Neural crest cell (in vitro differentiated cells): ENCODE measurements at regions not wholly inside any gene's neighbourhood (a gene's known extent, or its start where the extent isn't known, plus 50 kb on each side); places are given as distances from the start of the nearest gene placed in this dataset.

Source experiments
- DNase-seq: peaks from one replicate; pipeline ENCODE4 v3.0.0; 2021; ENCODE audit warnings: low read depth, mixed read lengths, low spot score
- H3K27ac Mint-ChIP-seq: one replicate; pipeline ENCODE4 v1.8.0; 2021; ENCODE audit warnings: mild to moderate bottlenecking, mixed read lengths; ENCODE audit not compliant: unreplicated experiment
- H3K27me3 Mint-ChIP-seq: 2 replicates; pipeline ENCODE4 v1.8.0; 2021; ENCODE audit warnings: low read depth, mild to moderate bottlenecking, mixed read lengths
- H3K36me3 Mint-ChIP-seq: 2 replicates; pipeline ENCODE4 v1.8.0; 2021; ENCODE audit warnings: low read depth, mild to moderate bottlenecking, mixed read lengths
- H3K4me1 Mint-ChIP-seq: 2 replicates; pipeline ENCODE4 v1.8.0; 2021; ENCODE audit warnings: mixed read lengths
- H3K4me3 Mint-ChIP-seq: one replicate; pipeline ENCODE4 v1.8.0; 2021; ENCODE audit warnings: mild to moderate bottlenecking, mixed read lengths
- H3K9me3 Mint-ChIP-seq: 2 replicates; pipeline ENCODE4 v1.8.0; 2021; ENCODE audit warnings: mixed read lengths
- TF ChIP-seq, protein P1 (sequence below): fragments of 200-600 bp; sonication (generic); conservative IDR thresholded peaks from 2 replicates; pipeline ENCODE4 v1.5.0; 2021; ENCODE audit warnings: antibody characterized with exemption, mild to moderate bottlenecking

DNA sequence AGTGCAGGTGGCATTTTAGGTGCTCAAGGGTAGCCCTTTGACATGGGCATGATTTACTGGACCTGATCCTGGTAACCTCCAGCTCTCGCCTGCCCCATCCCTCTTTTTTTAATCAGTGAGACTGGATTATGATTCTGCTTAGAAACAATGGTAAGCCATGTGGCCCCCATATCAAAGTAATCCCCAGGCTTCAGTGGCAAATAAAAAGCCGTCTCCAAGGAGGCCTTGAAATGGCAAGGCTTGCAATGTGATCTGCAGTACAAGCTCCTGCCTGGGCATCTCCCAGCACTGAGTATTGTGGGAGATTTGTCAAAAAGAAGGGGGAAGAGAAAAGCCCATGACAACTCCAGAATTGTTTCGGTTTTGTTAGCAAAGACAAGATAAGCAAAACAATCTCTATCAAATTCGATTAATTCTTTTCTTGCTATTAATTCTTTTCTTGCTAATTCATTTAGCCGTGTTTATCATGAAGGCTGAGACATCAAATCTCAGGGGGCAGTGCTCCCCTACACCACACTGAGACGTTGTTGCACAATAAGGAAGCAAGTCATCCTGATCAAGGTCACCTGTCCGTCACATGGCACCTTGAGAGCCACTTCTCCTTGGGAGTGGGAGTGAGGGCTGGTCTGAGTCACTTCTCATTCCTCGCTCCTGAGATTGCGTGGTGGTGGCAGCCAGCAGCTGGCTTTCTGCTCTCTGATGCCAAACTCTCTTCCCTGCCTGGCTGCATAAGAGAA is 312.7 kb upstream of the GATB start:
- Mint-ChIP-seq H3K9me3 (peaks cover 2% of the 10 kb centered on the region), H3K4me3 (no peak overlapping the region), H3K27me3 (no peaks in the 10 kb centered on the region), H3K36me3 (no peaks in the 10 kb centered on the region), H3K27ac (no peak overlapping the region), H3K4me1 (no peaks in the 10 kb centered on the region)
- TF ChIP-seq, protein P1, sequence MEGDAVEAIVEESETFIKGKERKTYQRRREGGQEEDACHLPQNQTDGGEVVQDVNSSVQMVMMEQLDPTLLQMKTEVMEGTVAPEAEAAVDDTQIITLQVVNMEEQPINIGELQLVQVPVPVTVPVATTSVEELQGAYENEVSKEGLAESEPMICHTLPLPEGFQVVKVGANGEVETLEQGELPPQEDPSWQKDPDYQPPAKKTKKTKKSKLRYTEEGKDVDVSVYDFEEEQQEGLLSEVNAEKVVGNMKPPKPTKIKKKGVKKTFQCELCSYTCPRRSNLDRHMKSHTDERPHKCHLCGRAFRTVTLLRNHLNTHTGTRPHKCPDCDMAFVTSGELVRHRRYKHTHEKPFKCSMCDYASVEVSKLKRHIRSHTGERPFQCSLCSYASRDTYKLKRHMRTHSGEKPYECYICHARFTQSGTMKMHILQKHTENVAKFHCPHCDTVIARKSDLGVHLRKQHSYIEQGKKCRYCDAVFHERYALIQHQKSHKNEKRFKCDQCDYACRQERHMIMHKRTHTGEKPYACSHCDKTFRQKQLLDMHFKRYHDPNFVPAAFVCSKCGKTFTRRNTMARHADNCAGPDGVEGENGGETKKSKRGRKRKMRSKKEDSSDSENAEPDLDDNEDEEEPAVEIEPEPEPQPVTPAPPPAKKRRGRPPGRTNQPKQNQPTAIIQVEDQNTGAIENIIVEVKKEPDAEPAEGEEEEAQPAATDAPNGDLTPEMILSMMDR = no peak
- no peak for DNase-seq

DNA sequence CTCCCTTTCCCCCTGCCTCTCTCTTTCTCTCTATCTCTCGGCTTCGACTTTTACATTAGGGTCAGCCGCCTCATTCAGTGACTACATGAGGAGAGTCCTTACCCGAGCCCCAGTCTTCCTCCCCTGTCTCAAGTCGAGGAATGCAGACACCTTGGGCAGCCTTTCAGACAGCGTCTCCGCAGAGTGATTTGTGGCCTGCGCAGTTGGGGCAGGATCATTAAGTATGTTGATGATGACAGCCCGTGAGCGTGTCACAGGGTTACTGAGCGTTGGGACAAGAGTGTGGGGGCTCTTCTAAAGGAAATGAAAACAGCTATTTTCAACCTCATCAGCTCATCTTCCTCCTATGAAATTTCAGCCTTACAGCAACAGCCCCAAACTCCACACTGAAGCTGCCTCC is 312.1 kb upstream of the GATB start:
- Mint-ChIP-seq H3K27me3 (no peaks in the 10 kb centered on the region), H3K4me3 (no peak overlapping the region), H3K9me3 (peaks cover 2% of the 10 kb centered on the region), H3K36me3 (no peaks in the 10 kb centered on the region), H3K4me1 (no peaks in the 10 kb centered on the region), H3K27ac (peak overlapping the region; percentile 27)
- TF ChIP-seq, protein P1 = no peak
- no peak for DNase-seq

DNA sequence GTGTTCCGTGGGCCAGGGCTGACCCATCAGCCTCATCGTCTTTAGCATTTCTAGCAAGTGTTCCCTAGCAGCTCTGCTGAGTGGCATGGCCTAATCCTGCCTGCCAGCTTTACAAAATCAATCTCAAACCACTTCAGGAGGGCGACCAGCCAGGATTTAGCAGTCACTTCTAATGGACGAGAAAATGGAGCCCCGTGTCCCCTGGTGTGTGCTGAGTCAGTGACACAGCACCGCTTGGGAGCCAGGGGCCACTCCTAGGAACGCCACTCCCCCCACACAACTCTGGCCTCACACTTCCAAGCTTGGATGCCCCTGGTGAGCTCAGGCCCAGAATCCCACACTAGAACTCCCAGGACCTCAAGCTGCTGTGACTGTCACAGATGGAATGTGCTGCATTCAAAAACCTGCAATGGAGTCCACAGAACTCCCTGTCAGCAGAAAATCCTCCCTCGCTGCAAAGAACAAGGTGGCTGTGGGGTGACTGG is 311.2 kb upstream of the GATB start:
- Mint-ChIP-seq H3K4me3 (no peak overlapping the region), H3K4me1 (no peaks in the 10 kb centered on the region), H3K9me3 (peaks cover 2% of the 10 kb centered on the region), H3K36me3 (no peaks in the 10 kb centered on the region), H3K27me3 (no peaks in the 10 kb centered on the region), H3K27ac (no peak overlapping the region)
- no peak for DNase-seq
- TF ChIP-seq, protein P1 = no peak

DNA sequence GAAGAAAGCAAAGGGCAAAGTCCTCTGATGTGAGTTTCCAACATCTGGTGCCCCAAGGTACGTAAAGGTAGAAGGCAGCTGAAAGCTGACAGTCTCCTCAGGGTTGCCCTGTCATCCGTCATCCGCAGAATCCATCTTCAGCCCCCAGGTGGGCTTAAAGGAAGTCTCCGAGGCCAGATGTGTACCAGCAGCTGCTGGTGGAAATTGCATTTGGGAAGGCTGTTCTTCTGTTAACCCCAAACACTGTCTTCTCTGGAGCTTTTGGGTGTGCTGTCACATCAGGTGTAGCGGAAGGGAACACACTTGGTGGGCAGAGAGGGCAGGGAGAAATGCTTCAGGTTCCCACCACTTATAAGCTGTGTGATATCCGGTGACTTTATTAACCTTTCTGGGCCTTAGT is 310.0 kb upstream of the GATB start:
- Mint-ChIP-seq H3K27me3 (no peaks in the 10 kb centered on the region), H3K27ac (no peak overlapping the region), H3K9me3 (peaks cover 2% of the 10 kb centered on the region), H3K36me3 (no peaks in the 10 kb centered on the region), H3K4me3 (no peak overlapping the region), H3K4me1 (no peaks in the 10 kb centered on the region)
- DNase-seq = no peak
- TF ChIP-seq, protein P1 = no peak

DNA sequence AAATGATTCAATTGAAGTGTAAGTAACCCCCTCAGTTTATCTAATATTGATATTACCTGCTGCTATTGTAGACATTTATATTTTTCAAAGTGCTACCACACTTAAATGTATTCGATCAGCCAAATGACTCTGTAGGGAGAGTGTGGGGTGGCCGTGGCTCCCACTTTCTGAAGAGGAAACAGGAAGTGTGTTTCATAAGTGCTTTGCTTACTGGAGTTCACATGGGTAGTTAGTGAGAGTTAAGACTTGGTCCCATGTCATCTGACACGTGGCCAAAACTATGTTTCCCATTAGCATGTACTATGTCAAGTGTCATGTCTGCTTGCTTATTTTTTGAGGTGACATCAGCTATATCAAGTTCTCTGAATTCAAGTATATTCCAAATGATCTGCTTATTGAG is 308.1 kb upstream of the GATB start:
- Mint-ChIP-seq H3K4me3 (no peak overlapping the region), H3K27me3 (no peaks in the 10 kb centered on the region), H3K36me3 (no peaks in the 10 kb centered on the region), H3K4me1 (no peaks in the 10 kb centered on the region), H3K9me3 (peaks cover 2% of the 10 kb centered on the region), H3K27ac (no peak overlapping the region)
- DNase-seq = no peak
- TF ChIP-seq, protein P1 = no peak
